Inflammatory macrophage treated with lipopolysaccharide for 4 hours (primary cell): ENCODE measurements at regions not wholly inside any gene's neighbourhood (a gene's known extent, or its start where the extent isn't known, plus 50 kb on each side); places are given as distances from the start of the nearest gene placed in this dataset.
"Not testable (repeated sequence)": the region's sequence is repeated elsewhere in the genome, so short reads cannot be mapped to it uniquely, and the experiment has no call there.

Experiments
- DNase-seq: peaks from one replicate; pipeline ENCODE4 v3.0.0-alpha.2; 2020

DNA sequence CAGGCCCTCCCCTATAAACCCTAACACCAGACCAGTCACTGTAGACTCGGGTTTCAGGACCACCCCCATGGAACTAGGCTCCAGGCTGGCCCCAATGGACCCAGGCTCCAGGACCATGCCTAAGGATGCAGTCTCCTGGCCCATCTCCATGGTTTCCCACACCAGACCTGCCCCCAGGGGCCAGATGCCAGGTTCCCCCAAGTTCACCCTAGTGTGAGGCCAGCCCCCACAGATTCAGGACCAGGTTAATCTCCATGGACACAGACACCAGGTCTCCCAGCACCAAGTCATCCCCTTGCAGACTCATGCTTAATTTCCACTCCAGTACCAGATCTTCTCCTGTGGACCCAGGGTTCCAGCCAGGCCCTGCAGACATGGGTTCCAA, 103.8 kb upstream of the LANCL2 start:
- no peak for DNase-seq

DNA sequence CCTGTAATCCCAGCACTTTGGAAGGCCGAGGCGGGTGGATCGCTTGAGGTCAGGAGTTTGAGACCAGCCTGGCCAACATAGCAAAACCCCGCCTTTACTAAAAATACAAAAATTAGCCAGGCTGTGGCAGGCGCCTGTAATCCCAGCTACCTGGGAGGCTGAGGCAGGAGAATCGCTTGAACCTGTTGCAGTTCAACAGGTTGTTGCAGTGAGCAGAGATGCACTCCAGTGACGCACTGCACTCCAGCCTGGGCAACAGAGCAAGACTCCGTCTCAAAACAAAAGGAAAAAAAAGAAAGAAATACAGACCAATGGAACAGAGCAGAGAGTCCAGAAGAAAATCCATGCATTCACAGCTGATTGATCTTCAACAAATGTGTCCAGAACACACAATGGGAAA, 99.8 kb upstream of the LANCL2 start:
- DNase-seq, result not testable (repeated sequence)

DNA sequence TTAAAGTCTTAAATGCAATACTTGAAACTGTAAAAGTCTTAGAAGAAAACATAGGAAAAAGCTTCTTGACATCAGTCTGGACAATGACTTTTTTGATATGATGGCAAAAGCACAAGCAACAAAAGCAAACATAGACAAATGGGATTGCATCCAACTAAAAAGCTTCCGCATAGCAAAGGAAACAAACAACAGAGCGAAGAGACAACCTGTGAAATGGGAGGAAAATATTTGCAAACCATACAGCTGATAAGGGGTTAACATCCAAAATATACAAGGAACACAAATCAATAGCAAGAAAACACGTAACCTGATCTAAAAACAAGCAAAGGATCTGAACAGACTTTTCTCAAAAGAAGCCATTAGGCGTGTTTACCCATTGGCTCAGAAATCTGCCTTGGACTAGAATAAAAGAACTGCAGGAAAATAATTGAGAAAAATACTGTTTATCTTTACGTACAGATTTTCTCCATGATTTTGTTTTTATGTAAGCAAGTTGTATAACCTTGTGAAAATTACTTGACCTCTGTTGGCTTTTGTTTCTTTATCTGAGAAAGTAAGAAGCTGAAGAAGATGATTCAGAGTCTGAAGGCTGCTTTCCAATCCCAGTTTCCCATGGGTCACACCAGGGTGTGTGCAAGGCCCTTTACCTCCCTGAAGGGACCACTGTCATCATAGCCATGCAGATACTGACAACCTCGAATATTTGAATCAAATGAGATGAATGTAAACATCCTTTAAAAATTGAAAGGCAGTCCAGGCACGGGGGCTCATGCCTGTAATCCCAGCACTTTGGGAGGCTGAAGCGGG, 99.1 kb upstream of the LANCL2 start:
- DNase-seq, result no peak

DNA sequence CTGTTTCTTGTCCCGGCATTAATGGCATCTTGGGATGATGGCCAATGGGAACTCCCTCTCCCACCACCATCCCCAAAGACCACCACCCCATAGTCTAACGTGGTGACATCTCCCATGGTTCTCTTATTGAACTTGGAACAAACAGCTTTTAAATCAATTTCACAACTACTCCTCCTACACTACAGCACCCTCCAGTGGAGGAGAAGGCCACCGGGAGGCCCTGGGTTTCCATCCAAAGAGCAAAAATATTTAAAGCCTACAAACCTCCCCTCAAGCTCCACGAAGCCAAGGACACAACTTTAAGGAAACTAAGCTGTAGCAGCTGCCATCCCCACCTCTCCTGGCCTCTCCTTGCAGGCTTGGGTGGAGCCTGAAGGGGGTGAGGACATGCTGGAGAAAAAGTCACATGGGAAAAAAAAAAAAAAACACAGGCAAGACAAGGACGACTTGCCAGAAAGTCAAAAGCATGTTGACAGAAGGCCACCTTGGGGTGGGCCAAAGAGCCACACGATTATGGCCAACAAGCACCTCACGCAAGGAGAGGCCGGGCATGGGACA, 94.0 kb upstream of the LANCL2 start:
- DNase-seq, result no peak

DNA sequence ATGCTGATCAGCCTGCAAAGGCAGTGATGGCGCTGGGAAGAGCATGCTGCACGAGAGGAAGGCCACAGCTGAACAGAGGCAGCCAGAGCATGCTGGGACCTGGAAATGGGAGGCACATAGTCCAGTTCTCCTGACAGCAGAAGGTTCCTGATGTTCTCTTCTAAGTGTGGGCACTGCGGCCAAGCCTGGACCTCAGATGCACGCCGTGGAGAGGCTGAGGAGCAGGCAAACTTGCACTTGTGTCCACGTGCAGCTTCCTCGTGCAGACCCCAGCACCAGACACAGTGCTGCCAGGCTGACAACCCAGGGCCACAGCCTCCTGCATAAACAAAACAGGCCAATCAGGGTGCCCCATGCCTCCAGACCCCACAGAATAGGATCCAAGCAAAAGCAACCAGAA, 93.5 kb upstream of the LANCL2 start:
- DNase-seq, result no peak

DNA sequence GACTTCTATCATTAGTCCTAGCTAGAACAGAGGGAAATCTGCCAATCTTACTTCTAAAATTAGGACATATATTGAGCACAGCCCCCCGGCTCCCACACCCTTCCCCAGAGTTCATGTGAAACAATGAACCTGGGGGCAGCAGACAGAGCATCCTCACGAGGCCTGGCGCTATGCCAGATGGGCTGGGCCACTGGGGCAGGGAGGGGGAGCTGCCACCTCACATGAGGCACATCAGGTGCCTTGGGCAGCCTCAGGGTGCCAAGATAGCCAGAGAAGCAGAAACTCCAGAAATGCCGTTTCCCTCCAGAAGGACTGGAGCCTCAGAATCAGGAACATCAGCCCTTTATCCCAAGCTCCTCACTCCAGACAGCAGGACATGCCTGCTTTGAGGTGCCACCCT, 92.8 kb upstream of the LANCL2 start:
- DNase-seq, result no peak

DNA sequence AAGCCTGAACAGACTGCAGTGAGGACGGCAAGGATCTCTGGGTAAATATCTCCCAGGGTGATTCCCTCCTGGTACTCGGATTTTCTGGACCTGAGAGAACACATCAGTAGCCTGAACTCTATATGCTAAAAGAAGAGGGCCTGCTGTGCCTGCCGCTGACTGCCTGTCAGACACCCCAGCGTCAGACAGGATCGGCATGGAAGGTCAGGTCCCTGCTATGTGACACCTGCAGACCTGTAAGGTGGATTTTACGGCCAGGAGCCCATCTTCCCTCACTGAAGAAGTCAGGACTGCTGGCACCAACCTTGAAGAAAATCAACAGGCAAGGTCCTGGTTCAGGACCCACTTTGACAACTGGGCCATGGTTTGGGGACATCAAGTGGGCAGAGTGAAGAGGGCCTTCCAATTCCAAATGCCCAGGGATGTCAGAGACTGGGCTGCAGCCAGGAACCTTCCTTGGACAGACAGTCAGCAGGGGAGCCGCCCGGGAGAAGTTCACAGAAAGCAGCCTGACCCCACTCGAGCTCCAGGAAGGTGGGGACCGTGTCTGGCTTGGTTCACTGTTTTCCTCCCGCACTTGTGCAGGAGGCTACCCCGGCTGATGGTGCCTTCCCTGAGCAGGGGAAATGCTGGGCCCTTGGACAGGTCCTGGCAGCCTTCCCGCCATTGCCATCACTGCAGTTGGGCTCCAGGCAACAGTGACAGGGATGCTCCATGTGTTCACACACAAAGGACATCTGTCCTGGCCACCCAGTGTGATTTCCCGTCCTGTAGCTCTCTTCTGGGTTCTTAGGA, 91.8 kb upstream of the LANCL2 start:
- DNase-seq, result no peak

DNA sequence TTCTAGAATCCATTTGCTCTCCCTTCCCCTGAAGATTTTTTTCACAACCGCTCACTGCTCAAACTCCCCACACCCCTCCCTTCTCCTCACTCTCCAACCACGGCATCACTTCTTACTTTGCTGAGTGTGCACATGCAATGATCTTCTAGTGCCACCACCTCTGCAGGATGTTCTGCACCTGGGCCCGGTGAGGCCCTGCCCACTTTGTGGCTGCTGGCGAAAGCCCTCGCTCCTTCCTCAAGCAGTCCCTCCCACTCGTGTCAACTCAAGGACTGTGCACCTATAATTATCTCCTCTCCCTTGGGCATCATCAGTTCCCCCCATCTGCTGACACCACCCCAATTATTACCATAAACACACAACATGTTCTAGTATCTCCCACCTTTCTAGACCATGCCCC, 91.0 kb upstream of the LANCL2 start:
- DNase-seq, result no peak

DNA sequence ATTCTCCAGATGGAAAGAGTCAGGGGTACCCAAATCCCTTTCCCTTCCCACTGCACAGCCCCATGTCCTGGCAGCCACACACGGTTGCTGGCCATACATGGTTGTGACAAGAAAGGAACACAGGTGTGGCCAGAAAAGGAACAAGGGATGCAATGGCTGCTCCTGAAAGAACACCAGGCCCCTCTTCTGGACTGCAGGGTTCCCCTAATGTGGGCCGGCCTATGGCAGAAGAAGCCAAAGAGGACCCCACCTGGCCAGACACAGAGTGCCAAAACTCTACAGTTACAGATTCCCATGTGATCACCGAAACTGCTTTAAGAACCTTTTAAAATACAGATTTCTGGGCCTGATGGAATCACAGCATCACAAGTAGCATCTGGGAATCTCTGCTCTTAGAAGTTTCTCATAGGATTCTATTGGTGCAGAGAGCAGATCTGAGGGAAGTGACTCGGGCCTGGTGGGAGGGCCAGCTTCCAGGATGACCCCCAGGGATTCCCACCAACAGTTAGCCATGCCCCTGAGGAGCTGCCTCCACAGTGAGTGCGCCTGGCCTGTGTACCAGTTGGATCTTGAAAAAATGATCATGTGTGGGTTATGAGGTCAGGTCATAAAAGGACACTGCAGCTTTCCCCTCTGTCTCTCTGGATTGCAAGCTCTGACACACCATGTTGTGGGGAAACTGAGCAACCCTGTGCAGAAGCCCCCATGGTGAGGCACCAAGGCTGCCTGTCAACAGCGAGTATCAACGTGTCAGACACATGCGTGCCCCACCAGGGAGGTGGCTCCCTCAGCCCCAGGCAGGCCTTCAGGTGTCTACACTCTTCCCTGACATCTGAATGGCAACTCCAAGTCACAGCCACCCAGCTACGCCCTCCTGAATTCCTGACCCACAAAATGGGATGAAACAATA, 89.6 kb upstream of the LANCL2 start:
- DNase-seq, result no peak

DNA sequence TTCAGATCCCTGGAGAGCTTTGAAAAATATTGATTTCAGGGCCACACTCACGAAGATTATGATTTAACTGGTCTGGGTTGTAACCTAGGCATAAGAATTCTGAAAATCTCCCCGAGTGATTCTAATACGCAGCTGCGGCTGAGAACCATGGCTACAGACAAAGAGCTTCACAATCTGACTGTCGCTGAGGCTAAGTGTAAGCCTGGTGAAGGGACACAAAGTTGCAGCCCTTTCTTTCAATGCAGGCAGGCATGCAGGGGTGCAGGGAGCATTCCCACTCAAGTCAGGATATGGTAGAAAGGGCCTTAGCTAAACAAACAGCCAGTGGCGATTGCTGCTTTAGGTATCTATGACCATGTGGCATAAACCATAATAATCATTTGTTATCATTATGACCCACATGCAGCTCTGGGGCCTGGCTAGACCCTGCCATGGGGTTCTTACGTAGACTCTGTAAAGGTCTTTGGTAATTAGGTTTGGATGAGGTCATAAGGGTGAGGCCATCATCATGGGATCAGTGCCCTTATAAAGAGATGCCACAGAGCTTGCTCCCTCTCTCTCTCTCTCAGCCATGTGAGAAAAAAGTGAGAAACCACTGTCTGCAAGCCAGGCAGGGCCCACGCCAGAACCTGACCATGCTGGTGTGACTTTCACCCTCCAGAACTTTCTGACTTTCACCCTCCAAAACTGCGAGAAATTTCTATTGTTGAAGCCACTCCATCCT, 88.4 kb upstream of the LANCL2 start:
- no peak for DNase-seq

DNA sequence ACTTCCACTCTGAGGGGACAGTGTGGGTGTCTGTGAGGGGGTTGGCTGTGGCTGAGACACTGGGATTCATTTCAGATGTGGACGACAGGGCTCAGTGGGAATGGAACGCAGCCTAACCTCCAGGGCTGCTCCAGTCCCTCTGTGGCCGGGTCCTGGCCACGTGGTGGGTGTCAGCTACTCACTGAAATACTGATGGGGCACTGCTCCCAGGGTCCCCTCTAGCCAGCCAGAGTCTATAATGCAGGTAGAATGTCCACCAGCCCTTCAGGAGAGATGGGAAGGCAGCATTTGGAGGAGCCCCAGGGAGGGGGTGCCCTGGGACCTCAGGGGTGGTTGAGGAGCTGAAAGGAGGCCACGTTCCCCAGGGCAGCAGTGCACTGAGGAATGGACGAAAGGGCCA, 87.2 kb upstream of the LANCL2 start:
- DNase-seq, result no peak

DNA sequence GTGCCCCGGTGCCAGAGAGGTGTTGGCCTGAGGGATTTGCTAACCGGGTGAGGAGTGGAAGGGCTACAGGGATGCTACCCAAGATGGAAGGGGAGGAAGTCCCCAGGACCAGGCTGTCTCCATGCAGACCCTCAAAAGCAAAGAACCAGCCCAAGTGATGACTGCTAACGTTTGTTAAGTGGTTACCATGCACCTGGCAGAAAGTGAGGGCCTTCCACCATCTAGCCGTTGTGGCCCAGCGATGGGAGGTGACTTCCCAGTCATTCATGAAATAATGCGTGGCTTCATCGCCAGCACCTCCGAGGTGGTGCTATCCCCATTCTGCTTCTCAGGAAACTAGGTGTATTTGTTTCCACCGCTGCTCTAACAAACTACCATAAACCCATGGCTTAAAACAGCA, 86.8 kb upstream of the LANCL2 start:
- no peak for DNase-seq

DNA sequence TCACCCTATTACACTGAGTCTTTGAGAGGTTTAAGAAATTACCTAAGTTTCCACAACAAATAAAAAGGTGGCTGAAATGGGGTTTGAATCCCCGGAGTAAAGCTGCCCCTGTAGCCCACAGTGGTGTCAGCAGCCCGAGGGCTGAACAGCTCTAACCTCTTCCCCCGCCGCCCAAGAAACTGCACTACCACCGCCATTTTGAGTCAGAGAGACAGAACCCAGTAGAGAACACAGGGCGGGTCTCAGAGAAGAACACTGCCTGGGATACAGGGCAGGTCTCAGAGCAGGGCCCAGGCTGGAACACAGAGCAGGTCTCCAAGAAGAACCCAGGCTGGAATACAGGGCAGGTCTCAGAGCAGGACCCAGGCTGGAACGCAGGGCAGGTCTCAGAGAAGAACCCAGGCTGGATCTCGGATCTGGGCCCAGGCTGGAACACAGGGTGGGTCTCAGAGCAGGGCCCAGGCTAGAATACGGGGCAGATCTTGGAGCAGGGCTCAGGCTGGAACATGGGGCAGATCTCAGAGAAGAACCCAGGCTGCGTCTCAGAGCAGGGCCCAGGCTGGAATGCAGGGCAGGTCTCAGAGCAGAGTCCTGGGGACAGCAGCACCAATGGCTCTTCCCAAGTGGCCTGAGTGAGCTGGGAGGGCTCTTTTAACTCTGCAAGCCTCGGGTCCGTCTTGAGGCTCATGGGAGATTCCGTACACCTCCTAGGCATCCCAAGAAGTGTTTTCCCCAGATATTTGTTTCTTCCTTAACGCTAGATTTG, 85.9 kb upstream of the LANCL2 start:
- DNase-seq, result no peak

DNA sequence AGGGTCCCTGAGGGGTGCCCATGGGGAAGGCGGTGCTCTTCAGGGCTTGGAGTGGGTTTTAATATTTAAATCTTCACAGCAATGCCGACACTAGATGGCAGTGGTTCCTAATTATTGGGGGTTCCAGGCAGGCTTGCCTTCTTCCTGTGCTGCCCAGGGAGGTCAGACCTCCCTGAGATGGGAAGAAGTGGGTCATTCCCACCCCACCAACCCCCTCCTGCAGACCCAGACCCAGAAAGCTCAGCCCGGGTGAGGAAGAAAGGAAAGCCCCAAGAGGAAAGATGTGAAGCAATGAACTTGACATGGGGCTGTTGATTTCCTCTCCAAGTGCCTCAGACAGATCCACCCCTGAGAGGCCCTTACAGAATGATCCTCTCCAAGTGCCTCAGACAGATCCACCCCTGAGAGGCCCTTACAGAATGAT, 85.1 kb upstream of the LANCL2 start:
- DNase-seq, result peak; percentile 60

DNA sequence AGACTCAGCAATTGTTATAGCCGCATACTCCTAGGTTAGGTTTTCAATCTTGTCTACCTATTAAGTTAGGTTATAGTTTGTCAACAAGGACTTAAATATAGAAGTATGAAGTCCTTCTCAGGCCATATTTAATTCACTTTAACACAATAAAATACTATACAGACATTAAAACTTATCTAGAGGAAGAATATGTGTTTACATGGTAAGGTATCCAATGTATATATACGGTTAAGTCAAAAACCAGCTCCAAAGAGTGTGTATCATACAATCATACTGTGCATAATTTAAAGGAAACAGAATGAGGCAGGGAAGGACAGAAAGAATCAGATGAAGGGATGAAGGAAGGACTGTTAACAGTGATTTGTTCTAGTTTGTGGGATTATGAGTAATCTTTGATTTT, 79.5 kb upstream of the LANCL2 start:
- DNase-seq, result no peak

DNA sequence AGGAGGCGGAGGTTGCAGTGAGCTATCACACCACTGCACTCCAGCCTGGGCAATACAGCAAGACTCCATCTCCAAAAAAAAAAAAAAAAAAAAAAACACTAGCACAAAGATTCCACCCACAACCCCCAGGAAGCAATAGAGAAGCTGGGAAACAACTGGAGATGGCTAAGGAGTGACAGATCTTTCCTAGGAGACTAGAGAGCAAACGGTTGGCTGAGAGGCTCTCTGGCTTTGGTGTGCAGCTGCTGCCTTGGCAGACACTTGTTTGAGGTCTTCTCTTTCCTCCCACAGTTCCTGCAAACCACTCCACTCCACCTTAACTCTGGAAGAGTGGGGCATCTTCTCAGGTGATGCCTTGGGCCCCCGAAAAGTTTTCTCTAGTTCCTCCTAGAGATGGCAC, 78.5 kb upstream of the LANCL2 start:
- no peak for DNase-seq

DNA sequence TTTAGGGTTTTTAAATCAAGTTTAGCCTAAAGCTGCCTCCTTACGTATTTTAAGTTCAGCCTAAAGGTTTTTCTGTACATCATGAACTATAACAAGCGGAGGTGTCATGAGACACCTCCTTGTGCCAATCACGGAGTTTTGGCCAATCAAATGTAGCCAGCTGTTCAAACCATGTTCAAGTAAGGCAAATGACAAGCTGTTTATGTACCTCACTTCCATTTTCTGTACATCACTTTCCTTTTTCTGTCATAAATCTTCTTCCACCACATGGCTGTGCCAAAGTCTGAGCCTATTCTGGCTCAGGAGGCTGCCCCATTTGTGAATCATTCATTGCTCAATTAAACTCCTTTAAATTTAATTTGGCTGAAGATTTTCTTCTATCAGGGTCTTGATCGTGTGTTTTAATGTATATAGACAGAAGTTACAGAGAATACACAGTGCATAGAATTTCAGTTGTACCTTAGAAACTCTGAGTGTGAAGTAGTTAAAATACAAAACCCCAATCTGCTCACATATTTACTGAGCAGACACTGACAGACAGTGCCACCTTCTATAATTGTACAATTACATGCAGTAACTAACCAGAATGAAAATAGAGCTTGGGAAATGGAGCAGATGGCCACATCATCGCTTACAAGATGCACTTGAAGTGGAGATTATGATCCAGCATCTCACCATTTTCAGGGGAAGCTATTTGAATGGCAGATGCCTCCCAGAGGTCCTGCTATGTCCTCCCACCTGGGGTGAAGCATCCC, 76.9 kb upstream of the LANCL2 start:
- DNase-seq, result no peak

DNA sequence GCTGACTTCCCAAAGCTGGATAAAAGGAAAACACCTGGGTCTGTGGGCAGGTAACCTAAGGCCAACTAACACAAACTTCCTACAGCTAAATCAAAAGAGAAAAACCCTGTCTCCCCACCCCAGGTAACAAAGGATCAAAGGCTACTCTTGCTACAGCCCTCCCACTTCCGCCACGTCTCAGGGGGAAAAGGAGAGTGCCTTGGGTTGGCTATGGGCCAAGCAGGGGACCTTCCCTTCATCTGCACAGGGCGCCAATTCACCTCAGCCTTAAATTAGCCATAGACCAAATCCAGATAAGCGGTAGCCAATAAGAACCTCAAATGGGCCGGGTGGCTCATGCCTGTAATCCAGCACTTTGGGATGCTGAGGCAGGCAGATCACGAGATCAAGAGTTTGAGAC, 69.1 kb upstream of the LANCL2 start:
- DNase-seq, result no peak

DNA sequence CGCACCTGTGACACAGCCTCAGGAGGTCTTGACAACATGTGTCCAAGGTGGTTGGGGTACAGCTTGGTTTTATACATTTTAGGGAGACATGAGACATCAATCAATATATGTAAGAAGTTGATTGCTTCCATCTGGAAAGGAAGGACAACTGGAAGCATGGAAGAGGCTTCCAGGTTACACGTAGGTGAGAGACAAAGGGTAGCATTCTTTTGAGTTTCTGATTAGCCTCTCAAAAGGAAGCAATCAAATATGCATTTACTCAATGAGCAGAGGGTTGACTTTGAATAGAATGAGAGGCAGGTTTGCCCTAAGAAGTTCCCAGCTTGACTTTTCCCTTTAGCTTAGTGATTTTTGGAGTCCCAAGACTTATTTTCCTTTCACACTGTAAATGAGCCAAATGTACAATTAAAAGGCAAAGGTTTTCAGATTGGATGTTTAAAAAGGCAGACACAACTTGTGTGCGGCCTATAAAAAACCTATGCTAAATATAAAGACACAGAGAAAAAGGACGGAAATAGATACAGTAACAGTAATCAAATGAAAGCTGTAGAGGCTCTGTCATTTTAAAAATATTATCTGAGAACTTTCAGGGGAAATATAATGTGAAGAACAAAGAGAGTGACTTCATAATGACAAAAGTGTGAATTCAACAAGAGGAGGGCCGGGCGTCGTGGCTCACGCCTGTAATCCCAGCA, 65.7 kb upstream of the LANCL2 start:
- no peak for DNase-seq

DNA sequence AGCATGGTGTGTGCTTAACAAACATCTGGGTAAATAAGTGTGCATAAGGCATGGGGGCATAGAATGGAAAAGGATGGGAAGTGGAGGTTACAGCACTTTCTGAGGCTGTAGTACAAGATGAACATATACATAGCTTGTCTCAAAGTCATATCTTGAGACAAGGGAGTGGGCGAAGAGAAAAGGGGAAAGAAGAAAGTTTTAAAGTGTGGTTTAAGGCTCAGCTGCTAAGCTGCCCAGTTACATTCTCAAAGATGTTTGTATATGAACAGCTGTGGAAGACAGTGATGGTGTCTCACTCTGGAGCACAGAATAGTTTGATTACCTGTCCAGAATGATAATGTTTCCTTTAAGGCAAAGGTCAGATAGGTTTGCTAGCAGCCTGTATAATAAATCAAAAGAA, 61.9 kb upstream of the LANCL2 start:
- no peak for DNase-seq
